Gastrocnemius medialis (tissue), 4 donors: ENCODE measurements at regions not wholly inside any gene's neighbourhood (a gene's known extent, or its start where the extent isn't known, plus 50 kb on each side); places are given as distances from the start of the nearest gene placed in this dataset.

ENCODE experiments used
- CTCF ChIP-seq, 5 experiments: fragments of 450-650 bp in 3 of 5; fragments of 200-600 bp in 2 of 5; sonication (generic) in 2 of 5; IDR thresholded peaks in 4 of 5; conservative IDR thresholded peaks in 1 of 5; 1 replicate in 4 of 5; 2 replicates in 1 of 5; pipeline ENCODE4 v1.5.1; 2016 to 2019; ENCODE audit warnings: antibody characterized with exemption in 5 of 5, mild to moderate bottlenecking in 3 of 5, moderate library complexity in 3 of 5
- POLR2A ChIP-seq, 2 donors: fragments of 450-650 bp; IDR thresholded peaks; one replicate each; pipeline ENCODE4 v1.6.1; 2017; ENCODE audit warnings: antibody characterized with exemption in 2 of 2, mild to moderate bottlenecking in 2 of 2, moderate library complexity in 2 of 2

GRCh38 chr18:34320267-34320666 is 95.6 kb upstream of the NOL4 start:
- TF ChIP-seq POLR2A (IDR thresholded peaks at IDR 0.05) (no peak), CTCF (IDR thresholded peaks at IDR 0.05 in 4 of 5, conservative IDR thresholded peaks at IDR 0.05 in 1 of 5) (no peak)
